MV-4-11 (cell line): ENCODE measurements at regions not wholly inside any gene's neighbourhood (a gene's known extent, or its start where the extent isn't known, plus 50 kb on each side); places are given as distances from the start of the nearest gene placed in this dataset.
"Not testable (repeated sequence)": the region's sequence is repeated elsewhere in the genome, so short reads cannot be mapped to it uniquely, and the experiment has no call there.

Experiments
- DNase-seq: peaks from one replicate; lab custom pipeline; 2025; lab: John Stamatoyannopoulos, UW

DNA sequence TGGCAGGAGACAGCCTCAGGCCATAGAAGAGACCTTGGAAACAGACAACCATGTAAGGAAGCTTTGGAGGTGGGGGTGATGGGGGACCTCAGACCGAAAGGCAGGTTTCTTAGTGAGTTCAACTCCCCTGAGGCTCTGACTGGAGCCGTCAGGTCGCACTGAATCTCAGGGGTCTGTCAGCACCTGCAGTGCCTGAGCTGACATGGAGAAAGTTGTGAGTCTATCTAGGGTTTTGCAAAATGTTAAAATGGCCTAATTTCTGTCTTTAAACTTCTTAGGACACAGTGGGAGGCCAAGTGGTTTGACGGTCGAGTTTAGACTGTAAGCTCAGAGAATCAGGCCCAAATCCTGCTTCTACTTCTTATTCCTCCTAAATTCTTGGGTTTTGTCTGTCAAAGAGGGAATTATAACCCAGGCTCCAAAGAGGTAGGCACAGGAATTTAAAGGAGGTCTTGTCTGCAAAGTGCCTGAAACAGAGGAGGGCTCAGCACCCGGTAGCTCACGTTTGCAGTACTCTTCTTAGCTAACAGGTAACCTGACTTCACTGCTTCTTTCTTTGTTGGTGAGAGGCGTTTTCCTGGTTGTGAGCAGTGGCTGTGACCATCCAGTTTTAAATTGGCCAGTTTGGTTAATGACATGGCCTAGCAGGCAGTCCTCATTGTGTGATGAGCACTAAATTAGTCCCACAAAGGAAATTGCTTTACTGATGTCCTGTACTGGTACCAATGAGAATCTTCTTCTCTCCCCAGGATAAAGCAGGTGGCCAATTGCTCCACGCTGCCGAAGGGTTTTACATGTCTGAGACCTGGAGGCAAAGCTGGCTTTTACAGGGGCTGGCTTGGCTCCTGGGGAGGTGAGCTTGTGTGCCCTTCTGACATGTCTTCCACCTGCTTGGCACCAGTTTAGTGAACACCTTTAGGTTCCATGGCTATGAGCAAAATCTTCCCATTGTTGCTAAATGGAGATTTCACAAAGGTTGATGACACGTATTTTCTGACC is 95.7 kb downstream of the MYCN start:
- no peak for DNase-seq

GRCh38 chr2:16034975-16035746 is 94.8 kb downstream of the MYCN start:
- DNase-seq = no peak

GRCh38 chr2:16034151-16034974 is 94.0 kb downstream of the MYCN start:
- DNase-seq = no peak

DNA sequence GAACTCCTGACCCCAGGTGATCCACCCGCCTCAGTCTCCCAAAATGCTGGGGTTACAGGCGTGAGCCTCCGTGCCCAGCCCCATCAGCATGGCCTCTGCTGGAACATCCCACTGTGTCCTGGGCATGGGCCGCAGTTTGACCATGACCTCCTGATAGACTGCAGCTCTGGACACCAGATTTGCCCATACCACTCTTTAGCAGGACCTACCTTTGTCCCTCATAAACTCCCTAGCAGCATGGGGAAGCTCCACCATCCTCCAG is 92.6 kb downstream of the MYCN start:
- no peak for DNase-seq

DNA sequence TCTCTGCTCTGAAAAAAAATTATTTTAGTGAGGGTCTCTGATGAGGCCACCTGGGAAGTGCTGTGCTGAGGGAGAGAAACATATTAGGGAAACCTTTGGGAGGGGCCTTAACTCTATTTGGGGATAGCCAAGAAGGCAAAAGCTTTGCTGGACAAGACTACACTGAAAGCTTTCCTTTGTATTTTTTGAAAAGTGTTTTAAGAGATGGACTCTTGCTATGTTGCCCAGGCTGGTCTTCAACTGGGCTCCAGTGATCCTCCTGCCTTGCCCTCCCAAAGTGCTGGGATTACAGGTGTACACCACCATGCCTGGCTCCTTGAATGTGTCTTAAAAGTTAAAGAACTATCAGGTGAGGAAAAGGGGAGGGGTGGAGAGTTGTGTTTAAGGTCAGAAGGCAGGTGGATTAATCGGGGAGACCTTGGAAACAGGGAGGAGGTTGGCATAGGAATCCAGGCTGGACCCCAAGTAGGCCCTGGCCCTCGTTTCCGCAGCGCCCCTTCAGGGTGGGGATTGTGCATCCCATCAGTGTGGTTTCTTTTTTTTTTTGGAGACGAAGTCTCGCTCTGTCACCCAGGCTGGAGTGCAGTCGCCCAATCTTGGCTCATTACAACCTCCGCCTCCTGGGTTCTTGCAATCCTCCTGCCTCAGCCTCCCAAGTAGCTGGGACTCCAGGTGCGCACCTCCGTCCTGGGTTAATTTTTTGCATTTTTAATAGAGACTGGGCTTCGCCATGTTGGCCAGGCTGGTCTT is 92.1 kb downstream of the MYCN start:
- no peak for DNase-seq

- DNase-seq = no peak
These were observed 91.5 kb downstream of the MYCN start for GRCh38 chr2:16031848-16032159.

DNA sequence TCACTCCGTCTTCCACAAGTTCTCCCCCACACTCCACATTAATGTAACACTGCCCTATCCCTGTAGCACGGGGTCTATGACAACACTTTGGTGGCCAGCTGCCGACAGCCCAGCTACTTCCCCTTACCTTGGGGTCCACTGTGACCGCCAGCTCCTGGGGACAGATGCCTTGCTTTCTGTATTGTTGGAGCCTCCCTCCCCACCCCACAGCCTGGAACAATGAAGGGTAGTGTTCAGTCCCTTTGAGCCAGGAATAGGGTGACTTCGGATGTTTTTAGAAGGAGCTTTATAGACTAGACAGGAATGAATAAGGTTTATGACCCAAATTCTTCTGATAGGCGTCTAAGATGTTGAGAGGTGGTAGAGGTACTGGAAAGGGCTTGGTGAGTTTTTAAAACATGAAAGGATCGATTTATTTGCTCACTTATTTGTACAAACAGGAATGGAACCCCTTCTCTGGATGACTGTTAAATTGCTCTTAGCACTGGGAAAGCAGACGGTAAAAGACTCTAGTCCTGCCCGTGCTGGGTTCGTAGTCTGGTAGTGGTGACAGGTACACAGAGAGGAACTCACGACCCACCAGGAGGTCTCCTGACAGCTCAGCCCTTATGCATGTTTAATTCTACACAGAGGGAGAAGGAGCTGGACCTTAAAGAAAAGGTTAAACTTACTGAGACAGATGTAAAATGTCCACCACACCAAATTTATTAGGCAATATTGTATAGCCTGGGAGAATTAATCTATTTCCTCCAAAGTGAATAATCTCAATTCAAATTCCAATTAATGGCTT is 90.9 kb downstream of the MYCN start:
- no peak for DNase-seq

DNA sequence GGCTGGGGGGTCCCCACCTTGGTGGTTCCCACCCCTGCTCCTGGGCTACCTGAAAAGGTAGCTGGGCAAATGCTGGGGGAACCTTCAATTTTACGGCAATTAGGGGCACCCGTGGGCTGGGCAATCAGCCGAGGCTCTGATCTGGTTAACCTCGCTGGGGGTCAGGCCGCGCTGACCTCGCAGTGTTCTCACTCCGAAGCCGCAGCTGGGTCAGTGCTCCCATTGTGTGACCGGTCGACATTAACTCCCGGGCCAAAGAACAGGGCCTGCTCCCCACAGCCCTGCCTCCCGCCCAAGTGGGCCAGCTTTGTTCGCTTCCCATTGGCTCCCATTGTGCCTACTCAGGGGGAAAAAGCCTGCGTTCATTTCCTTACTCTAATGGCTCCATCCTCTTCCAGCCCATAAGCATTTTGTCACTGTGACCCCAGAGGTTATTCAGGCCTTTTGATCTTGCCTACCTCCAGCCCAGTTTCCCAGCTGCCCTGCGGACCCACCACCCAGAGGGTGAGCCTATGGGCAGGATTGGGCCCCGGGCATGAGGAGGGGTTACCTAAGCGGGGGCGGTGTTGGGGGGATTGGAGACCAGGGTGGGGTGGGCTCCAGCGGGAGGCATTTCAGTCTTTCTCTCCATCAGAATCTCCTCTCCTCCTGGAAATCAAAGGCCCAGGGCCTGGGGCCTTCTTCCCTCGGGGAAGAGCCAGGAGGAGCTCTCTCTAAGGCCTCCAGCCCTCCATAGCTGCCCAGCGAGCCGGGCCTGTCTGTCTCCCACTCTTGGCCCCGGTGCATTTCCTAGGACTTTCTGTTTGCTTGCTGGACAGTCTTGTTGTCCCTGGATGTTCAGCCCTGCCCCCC is 90.1 kb downstream of the MYCN start:
- DNase-seq = no peak

- no peak for DNase-seq
These were observed 88.3 kb downstream of the MYCN start for GRCh38 chr2:16028644-16029043.

- DNase-seq = no peak
These were observed 86.6 kb downstream of the MYCN start for GRCh38 chr2:16026816-16027501.

GRCh38 chr2:16025876-16026640 is 85.7 kb downstream of the MYCN start:
- no peak for DNase-seq

GRCh38 chr2:16025211-16025875 is 85.0 kb downstream of the MYCN start:
- no peak for DNase-seq

- not testable (repeated sequence) for DNase-seq
These were observed 84.3 kb downstream of the MYCN start for GRCh38 chr2:16024628-16025027.

- no peak for DNase-seq
These were observed 83.4 kb downstream of the MYCN start for GRCh38 chr2:16023506-16024360.

DNA sequence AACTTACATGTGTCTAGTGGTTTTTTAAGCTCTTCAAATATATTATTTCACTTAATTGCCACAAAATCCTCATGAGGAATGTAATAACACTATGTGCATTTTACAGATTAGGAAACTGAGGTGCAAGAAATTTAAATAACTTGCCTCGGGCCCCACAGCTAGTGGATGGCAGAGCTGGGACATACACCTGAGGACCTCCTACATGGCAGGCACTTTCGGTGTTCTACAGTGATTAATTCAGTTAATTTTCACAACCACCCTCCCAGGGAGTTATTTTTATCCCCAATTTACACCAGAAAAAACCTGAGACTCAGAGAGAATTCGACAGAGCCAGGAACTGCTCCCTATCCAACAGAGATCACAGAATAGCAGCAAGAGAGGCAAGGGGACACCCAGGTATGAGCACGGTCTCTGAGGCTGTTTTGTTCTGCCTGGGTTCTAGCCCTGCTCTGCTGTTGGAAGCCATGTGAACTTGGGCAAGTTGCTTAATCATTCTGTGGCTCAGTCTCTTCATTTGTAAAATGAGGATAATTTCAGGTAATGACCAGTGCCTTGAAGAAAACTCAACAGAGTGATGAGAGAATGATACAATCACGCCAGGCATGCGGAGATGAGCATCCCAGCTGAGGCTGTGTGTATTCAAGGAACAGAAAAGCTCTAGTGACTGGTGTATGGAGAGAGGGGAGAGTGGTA is 82.3 kb downstream of the MYCN start:
- DNase-seq = no peak

- DNase-seq = no peak
These were observed 81.4 kb downstream of the MYCN start for GRCh38 chr2:16021611-16022363.
